Body of pancreas (tissue), 4 donors: ENCODE measurements at regions not wholly inside any gene's neighbourhood (a gene's known extent, or its start where the extent isn't known, plus 50 kb on each side); places are given as distances from the start of the nearest gene placed in this dataset.
"Not testable (repeated sequence)": the region's sequence is repeated elsewhere in the genome, so short reads cannot be mapped to it uniquely, and the experiment has no call there.

Source experiments
- POLR2A ChIP-seq, 3 donors: fragments of 450-650 bp; IDR thresholded peaks; one replicate each; pipeline ENCODE4 v1.6.1; 2016; ENCODE audit warnings: antibody characterized with exemption in 3 of 3, mild to moderate bottlenecking in 2 of 3
- TF ChIP-seq, protein P1 (sequence below), 7 experiments: fragments of 450-650 bp in 4 of 7; fragments of 200-600 bp in 3 of 7; sonication (generic) in 3 of 7; IDR thresholded peaks; one replicate each; pipeline ENCODE4 v1.5.1; 2016 to 2019; ENCODE audit warnings: antibody characterized with exemption in 7 of 7

GRCh38 chr21:15317034-15317433 is 252.2 kb upstream of the NRIP1 start:
- TF ChIP-seq, protein P1, sequence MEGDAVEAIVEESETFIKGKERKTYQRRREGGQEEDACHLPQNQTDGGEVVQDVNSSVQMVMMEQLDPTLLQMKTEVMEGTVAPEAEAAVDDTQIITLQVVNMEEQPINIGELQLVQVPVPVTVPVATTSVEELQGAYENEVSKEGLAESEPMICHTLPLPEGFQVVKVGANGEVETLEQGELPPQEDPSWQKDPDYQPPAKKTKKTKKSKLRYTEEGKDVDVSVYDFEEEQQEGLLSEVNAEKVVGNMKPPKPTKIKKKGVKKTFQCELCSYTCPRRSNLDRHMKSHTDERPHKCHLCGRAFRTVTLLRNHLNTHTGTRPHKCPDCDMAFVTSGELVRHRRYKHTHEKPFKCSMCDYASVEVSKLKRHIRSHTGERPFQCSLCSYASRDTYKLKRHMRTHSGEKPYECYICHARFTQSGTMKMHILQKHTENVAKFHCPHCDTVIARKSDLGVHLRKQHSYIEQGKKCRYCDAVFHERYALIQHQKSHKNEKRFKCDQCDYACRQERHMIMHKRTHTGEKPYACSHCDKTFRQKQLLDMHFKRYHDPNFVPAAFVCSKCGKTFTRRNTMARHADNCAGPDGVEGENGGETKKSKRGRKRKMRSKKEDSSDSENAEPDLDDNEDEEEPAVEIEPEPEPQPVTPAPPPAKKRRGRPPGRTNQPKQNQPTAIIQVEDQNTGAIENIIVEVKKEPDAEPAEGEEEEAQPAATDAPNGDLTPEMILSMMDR (IDR thresholded peaks at IDR 0.05): not testable (repeated sequence)
- TF ChIP-seq POLR2A (IDR thresholded peaks at IDR 0.05): not testable (repeated sequence)
